H1 (cell line): ENCODE measurements at regions not wholly inside any gene's neighbourhood (a gene's known extent, or its start where the extent isn't known, plus 50 kb on each side); places are given as distances from the start of the nearest gene placed in this dataset.

Experiments
- CTCF ChIA-PET: fragments of 300-600 bp; sonication (Branson Sonifier 250); formaldehyde crosslinking; loops from one replicate; lab custom pipeline; 2021; ENCODE audit not compliant: partially characterized antibody; lab: Charles Lee
- POLR2A ChIA-PET: fragments of 300-600 bp; sonication (Branson Sonifier 250); formaldehyde crosslinking; loops from one replicate; lab custom pipeline; 2021; ENCODE audit warnings: inconsistent platforms; ENCODE audit not compliant: partially characterized antibody; lab: Charles Lee
- DNase-seq, 2 experiments: peaks; one replicate each; pipeline versions ENCODE4 v3.0.0 to v3.0.0-alpha.2; 2010 to 2022; ENCODE audit warnings: low spot score in 2 of 2, low read depth in 1 of 2, mixed read lengths in 1 of 2
- FAIRE-seq: peaks from 2 replicates; lab custom pipeline; 2011; peaks lifted over from hg19 to GRCh38; lab: Jason Lieb, UNC
- H2AFZ ChIP-seq: 2 replicates; pipeline ENCODE4 v1.8.1; 2012; ENCODE audit warnings: low read length, inconsistent platforms
- H2AK5ac ChIP-seq: 2 replicates; pipeline ENCODE4 v1.6.1; 2013; ENCODE audit warnings: low read depth, low read length
- H2BK120ac ChIP-seq: replicated peaks from 2 replicates; pipeline ENCODE3; 2013; ENCODE audit warnings: low read depth, low read length, inconsistent platforms
- H2BK12ac ChIP-seq: 2 replicates; pipeline ENCODE4 v1.6.1; 2013; ENCODE audit warnings: low read depth, low read length
- H2BK15ac ChIP-seq: 2 replicates; pipeline ENCODE4 v1.6.1; 2013; ENCODE audit warnings: low read length
- H2BK20ac ChIP-seq: 2 replicates; pipeline ENCODE4 v1.6.1; 2013; ENCODE audit warnings: low read length
- H2BK5ac ChIP-seq: 2 replicates; pipeline ENCODE4 v1.6.1; 2013; ENCODE audit warnings: low read depth, low read length
- H3K14ac ChIP-seq: 2 replicates; pipeline ENCODE4 v1.6.1; 2013; ENCODE audit warnings: inconsistent platforms; ENCODE audit not compliant: insufficient read length
- H3K18ac ChIP-seq: 2 replicates; pipeline ENCODE4 v1.6.1; 2013; ENCODE audit warnings: low read length; ENCODE audit errors: extremely low read depth
- H3K23ac ChIP-seq: 2 replicates; pipeline ENCODE4 v1.6.1; 2013; ENCODE audit warnings: inconsistent platforms; ENCODE audit not compliant: insufficient read length
- H3K23me2 ChIP-seq: 2 replicates; pipeline ENCODE4 v1.6.1; 2013; ENCODE audit warnings: low read depth, low read length
- H3K27ac ChIP-seq: 2 replicates; pipeline ENCODE4 v1.6.1; 2011; ENCODE audit warnings: low read depth, low read length, inconsistent platforms
- H3K27me3 ChIP-seq, 4 experiments: replicated peaks in 1 of 4; 1 replicate in 1 of 4; 2 replicates in 3 of 4; pipeline versions ENCODE4 v1.6.1 to v1.8.1; 2011 to 2013; ENCODE audit warnings: low read length in 3 of 4, mild to moderate bottlenecking in 3 of 4, inconsistent platforms in 2 of 4, mixed read lengths in 2 of 4, moderate library complexity in 1 of 4; ENCODE audit not compliant: control insufficient read depth in 3 of 4, insufficient read depth in 3 of 4; ENCODE audit errors: extremely low read depth in 1 of 4
- H3K36me3 ChIP-seq, 4 experiments: 2 replicates each; pipeline versions ENCODE4 v1.6.1 to v1.8.1; 2011 to 2013; ENCODE audit warnings: mild to moderate bottlenecking in 4 of 4, low read length in 3 of 4, moderate library complexity in 2 of 4, control low read depth in 1 of 4, inconsistent platforms in 1 of 4; ENCODE audit not compliant: insufficient read depth in 4 of 4, control insufficient read depth in 2 of 4
- H3K4ac ChIP-seq: replicated peaks from 2 replicates; pipeline ENCODE3; 2013; ENCODE audit warnings: low read length, low read depth, mixed read lengths, inconsistent platforms; ENCODE audit not compliant: insufficient read length
- H3K4me1 ChIP-seq, 4 experiments: replicated peaks in 1 of 4; 1 replicate in 1 of 4; 2 replicates in 3 of 4; pipeline versions ENCODE4 v1.6.1 to v1.8.1; 2011 to 2013; ENCODE audit warnings: low read length in 3 of 4, inconsistent platforms in 2 of 4, mixed read lengths in 1 of 4; ENCODE audit not compliant: insufficient read depth in 4 of 4, control insufficient read depth in 3 of 4
- H3K4me2 ChIP-seq, 2 experiments: 2 replicates each; pipeline versions ENCODE4 v1.6.1 to v1.8.1; 2011 to 2013; ENCODE audit warnings: low read depth in 2 of 2, low read length in 2 of 2, control low read depth in 1 of 2, inconsistent platforms in 1 of 2, mild to moderate bottlenecking in 1 of 2; ENCODE audit not compliant: insufficient read depth in 1 of 2
- H3K4me3 ChIP-seq, 4 experiments: fragments of 200-600, 300-600 bp in 1 of 4; sonication (generic), shearing (Covaris generic), sonication (Bioruptor Twin) in 1 of 4; 2 replicates each; pipeline versions ENCODE4 v1.5.1 to v1.8.1; 2011 to 2016; ENCODE audit warnings: low read length in 4 of 4, low read depth in 3 of 4, control low read depth in 2 of 4, inconsistent platforms in 2 of 4, mild to moderate bottlenecking in 2 of 4, mixed read lengths in 1 of 4, moderate library complexity in 1 of 4; ENCODE audit not compliant: insufficient read depth in 2 of 4; ENCODE audit errors: extremely low read depth in 1 of 4
- H3K56ac ChIP-seq: replicated peaks from 2 replicates; pipeline ENCODE3; 2013; ENCODE audit warnings: low read depth, mild to moderate bottlenecking, mixed read lengths, low read length, inconsistent platforms; ENCODE audit not compliant: insufficient read length
- H3K79me1 ChIP-seq: 2 replicates; pipeline ENCODE4 v1.6.1; 2013; ENCODE audit warnings: low read depth, low read length, control low read depth
- H3K79me2 ChIP-seq, 2 experiments: 2 replicates each; pipeline versions ENCODE4 v1.6.1 to v1.8.1; 2012 to 2013; ENCODE audit warnings: low read length in 2 of 2, mild to moderate bottlenecking in 2 of 2, inconsistent platforms in 1 of 2; ENCODE audit not compliant: insufficient read depth in 2 of 2, control insufficient read depth in 1 of 2
- H3K9ac ChIP-seq, 4 experiments: replicated peaks in 1 of 4; 1 replicate in 1 of 4; 2 replicates in 3 of 4; pipeline versions ENCODE4 v1.6.1 to v1.8.1; 2011 to 2013; ENCODE audit warnings: low read depth in 3 of 4, low read length in 3 of 4, control low read depth in 2 of 4, mild to moderate bottlenecking in 2 of 4, moderate library complexity in 2 of 4, inconsistent platforms in 1 of 4; ENCODE audit errors: extremely low read depth in 1 of 4
- H3K9me3 ChIP-seq, 2 experiments: 2 replicates each; pipeline versions ENCODE4 v1.6.1 to v1.8.1; 2012 to 2013; ENCODE audit warnings: mild to moderate bottlenecking in 2 of 2, moderate library complexity in 2 of 2, control low read depth in 1 of 2, inconsistent platforms in 1 of 2, low read depth in 1 of 2, low read length in 1 of 2, mixed read lengths in 1 of 2; ENCODE audit not compliant: insufficient read depth in 2 of 2
- H4K20me1 ChIP-seq, 2 experiments: replicated peaks in 1 of 2; 2 replicates each; pipeline versions ENCODE3 to v1.8.1; 2011 to 2013; ENCODE audit warnings: inconsistent platforms in 2 of 2, low read length in 2 of 2, mild to moderate bottlenecking in 1 of 2; ENCODE audit not compliant: insufficient read depth in 2 of 2, control insufficient read depth in 1 of 2
- H4K5ac ChIP-seq: 2 replicates; pipeline ENCODE4 v1.6.1; 2013; ENCODE audit warnings: low read length, low read depth, mixed read lengths, inconsistent platforms; ENCODE audit not compliant: insufficient read length
- H4K8ac ChIP-seq: 2 replicates; pipeline ENCODE4 v1.8.0; 2013; ENCODE audit warnings: mild to moderate bottlenecking, moderate library complexity, low read length, inconsistent platforms; ENCODE audit not compliant: insufficient read depth; ENCODE audit errors: extremely low read depth
- H4K91ac ChIP-seq: replicated peaks from 2 replicates; pipeline ENCODE3; 2013; ENCODE audit warnings: low read length, mixed read lengths, inconsistent platforms; ENCODE audit not compliant: insufficient read length
- ATF2 ChIP-seq: IDR thresholded peaks from 2 replicates; pipeline ENCODE4 v1.6.1; 2012; ENCODE audit warnings: low read length, inconsistent platforms
- CEBPB ChIP-seq: IDR thresholded peaks from 2 replicates; pipeline ENCODE4 v1.6.1; 2012; ENCODE audit warnings: low read depth, low read length
- KDM5A ChIP-seq: fragments of 200-600 bp; IDR thresholded peaks from 2 replicates; pipeline ENCODE4 v1.7.1; 2012; ENCODE audit warnings: mild to moderate bottlenecking, low read length, inconsistent platforms, mixed read lengths
- SIRT6 ChIP-seq: IDR thresholded peaks from one replicate; pipeline ENCODE4 v1.7.1; 2012; ENCODE audit warnings: low read length, inconsistent platforms
- WGBS, 2 experiments: shearing (Covaris generic) in 1 of 2; methylation state at CpG; one replicate each; pipeline versions ENCODE4 v1.1.6 to v1.1.7; 2013 to 2015; ENCODE audit warnings: low lambda C conversion rate in 2 of 2, mixed read lengths in 2 of 2, inconsistent platforms in 1 of 2, low coverage in 1 of 2, missing lambda C conversion rate in 1 of 2; ENCODE audit not compliant: insufficient replicate concordance in 2 of 2, insufficient coverage in 1 of 2, insufficient read length in 1 of 2; ENCODE audit errors: extremely low coverage in 1 of 2, missing lambda C conversion rate in 1 of 2; 5-methylcytosine and 5-hydroxymethylcytosine counted together

GRCh38 chr9:73647560-73647959, 495.9 kb downstream of the ANXA1 start:
- no peak overlapping the region for H3K4me3 ChIP-seq
- H3K4me1 ChIP-seq = peaks cover 0 to 3% (median 0%) of the 10 kb centered on the region in 4 experiments; a peak in 1 of 7 replicates
- H2BK120ac ChIP-seq = no peak overlapping the region
- no peak for FAIRE-seq
- no peaks in the 10 kb centered on the region for H4K20me1 ChIP-seq
- H2AFZ ChIP-seq = no peak overlapping the region
- no peak overlapping the region for H3K18ac ChIP-seq
- no peaks in the 10 kb centered on the region for H3K36me3 ChIP-seq
- CTCF ChIA-PET = interaction anchor here (0.6 kb wide), 1 partner anchor 1196 kb away, joined by 3 read pairs; no protein-coding TSS in a partner anchor
- WGBS, 2 experiments = 98% methylated on average over 13 of the region's 13 CpGs; no CpG with 5 or more reads in 1 of the 2 experiments
- no peak overlapping the region for H3K56ac ChIP-seq
- H3K27me3 ChIP-seq = no peaks in the 10 kb centered on the region
- H3K79me2 ChIP-seq = no peaks in the 10 kb centered on the region
- no peak overlapping the region for H3K27ac ChIP-seq
- no peak overlapping the region for H3K14ac ChIP-seq
- H3K4ac ChIP-seq = no peak overlapping the region
- H2BK15ac ChIP-seq = no peak overlapping the region
- H3K23me2 ChIP-seq = no peaks in the 10 kb centered on the region
- POLR2A ChIA-PET = no interaction called here
- no peak overlapping the region for H2BK20ac ChIP-seq
- H4K8ac ChIP-seq = no peak overlapping the region
- no peak overlapping the region for H4K5ac ChIP-seq
- no peak overlapping the region for H3K9ac ChIP-seq
- no peak overlapping the region for H2BK5ac ChIP-seq
- H4K91ac ChIP-seq = no peak overlapping the region
- H3K23ac ChIP-seq = no peak overlapping the region
- DNase-seq = no peak
- H3K4me2 ChIP-seq = no peak overlapping the region
- peaks cover 0 to 3% of the 10 kb centered on the region in 2 experiments; a peak in 1 of 4 replicates for H3K9me3 ChIP-seq
- no peak overlapping the region for H2AK5ac ChIP-seq
- no peak overlapping the region for H2BK12ac ChIP-seq
- H3K79me1 ChIP-seq = no peaks in the 10 kb centered on the region
- TF ChIP-seq SIRT6 (no peak), ATF2 (no peak), CEBPB (no peak), KDM5A (no peak)
